CD4-positive, alpha-beta memory T cell (primary cell): ENCODE measurements at regions not wholly inside any gene's neighbourhood (a gene's known extent, or its start where the extent isn't known, plus 50 kb on each side); places are given as distances from the start of the nearest gene placed in this dataset.

Source experiments
- CTCF ChIA-PET: fragments of 350-600 bp; sonication (Branson Sonifier 250); formaldehyde crosslinking; loops from one replicate; lab custom pipeline; 2021; ENCODE audit warnings: inconsistent platforms; ENCODE audit not compliant: partially characterized antibody; lab: Charles Lee
- POLR2A ChIA-PET: fragments of 350-600 bp; sonication (Branson Sonifier 250); formaldehyde crosslinking; loops from one replicate; lab custom pipeline; 2021; ENCODE audit not compliant: partially characterized antibody; lab: Charles Lee
- DNase-seq, 5 donors: peaks; one replicate each; pipeline versions ENCODE4 v3.0.0 to v3.0.0-alpha.2; 2020 to 2022; ENCODE audit warnings: mixed read lengths in 1 of 5
- H3K27ac ChIP-seq: one replicate; pipeline ENCODE4 v1.7.0; 2013; ENCODE audit warnings: low read depth, low read length
- H3K27me3 ChIP-seq: 2 replicates; pipeline ENCODE4 v1.7.0; 2013; ENCODE audit warnings: mild to moderate bottlenecking, low read length, moderate library complexity; ENCODE audit not compliant: insufficient read depth
- H3K36me3 ChIP-seq: 2 replicates; pipeline ENCODE4 v1.7.0; 2013; ENCODE audit warnings: mild to moderate bottlenecking, low read length, moderate library complexity; ENCODE audit not compliant: insufficient read depth
- H3K4me1 ChIP-seq: 2 replicates; pipeline ENCODE4 v1.7.0; 2013; ENCODE audit warnings: mild to moderate bottlenecking, low read length, moderate library complexity; ENCODE audit not compliant: insufficient read depth
- H3K4me3 ChIP-seq, 2 donors: one replicate each; pipeline ENCODE4 v1.7.0; 2013; ENCODE audit warnings: low read length in 2 of 2, mild to moderate bottlenecking in 1 of 2
- H3K9me3 ChIP-seq, 2 donors: one replicate each; pipeline ENCODE4 v1.7.0; 2013; ENCODE audit warnings: low read length in 2 of 2, control low read depth in 1 of 2; ENCODE audit not compliant: control insufficient read depth in 1 of 2
- H3K27ac Mint-ChIP-seq, 7 donors: one replicate each; pipeline ENCODE4 v1.8.0; 2020 to 2021; ENCODE audit warnings: mixed read lengths in 7 of 7, mild to moderate bottlenecking in 6 of 7, inconsistent platforms in 3 of 7, moderate library complexity in 3 of 7
- H3K27me3 Mint-ChIP-seq, 2 donors: one replicate each; pipeline ENCODE4 v1.8.0; 2020 to 2021; ENCODE audit warnings: mixed read lengths in 2 of 2
- H3K36me3 Mint-ChIP-seq, 2 donors: one replicate each; pipeline ENCODE4 v1.8.0; 2020 to 2021; ENCODE audit warnings: mixed read lengths in 2 of 2, inconsistent platforms in 1 of 2, mild to moderate bottlenecking in 1 of 2
- H3K4me1 Mint-ChIP-seq, 4 donors: one replicate each; pipeline ENCODE4 v1.8.0; 2020 to 2021; ENCODE audit warnings: mixed read lengths in 4 of 4, mild to moderate bottlenecking in 1 of 4
- H3K4me3 Mint-ChIP-seq, 8 donors: one replicate each; pipeline ENCODE4 v1.8.0; 2020 to 2021; ENCODE audit warnings: mixed read lengths in 8 of 8, mild to moderate bottlenecking in 7 of 8, moderate library complexity in 6 of 8, inconsistent platforms in 3 of 8
- H3K9me3 Mint-ChIP-seq, 8 donors: one replicate each; pipeline ENCODE4 v1.8.0; 2020 to 2021; ENCODE audit warnings: mixed read lengths in 8 of 8, mild to moderate bottlenecking in 5 of 8, inconsistent platforms in 3 of 8, moderate library complexity in 1 of 8
- intact Hi-C: fragments of 100-400 bp; cut with micrococcal nuclease; formaldehyde crosslinking; loops from one replicate; pipeline ENCODE4 v1.15.1; 2023

- Mint-ChIP-seq H3K9me3 (peaks cover 0 to 4% (median under 1%) of the 10 kb centered on the region in 8 donors), H3K27me3 (peaks cover 6 to 9% of the 10 kb centered on the region in 2 donors), H3K27ac (no peak overlapping the region), H3K4me1 (no peaks in the 10 kb centered on the region), H3K4me3 (no peak overlapping the region), H3K36me3 (no peaks in the 10 kb centered on the region)
- intact Hi-C loops, result no loop called here
- Histone ChIP-seq H3K27me3 (no peaks in the 10 kb centered on the region), H3K27ac (no peak overlapping the region), H3K4me3 (no peak overlapping the region), H3K9me3 (no peaks in the 10 kb centered on the region), H3K4me1 (no peaks in the 10 kb centered on the region), H3K36me3 (no peaks in the 10 kb centered on the region)
- no peak for DNase-seq
- ChIA-PET POLR2A (no interaction called here), CTCF (no interaction called here)
Measured at GRCh38 chr2:234850818-234851217, 101.0 kb upstream of the SH3BP4 start.

- Mint-ChIP-seq H3K27ac (no peak overlapping the region), H3K4me3 (no peak overlapping the region)
- POLR2A ChIA-PET, result no interaction called here
Measured at GRCh38 chr2:234849678-234850077, 102.1 kb upstream of the SH3BP4 start.

GRCh38 chr2:234848578-234848977 lies 103.2 kb upstream of the SH3BP4 start:
- H3K4me1 Mint-ChIP-seq, result no peaks in the 10 kb centered on the region
- H3K27me3 Mint-ChIP-seq, result peaks cover 8 to 9% of the 10 kb centered on the region in 2 donors

More at GRCh38 chr2:234849678-234850077, 102.1 kb upstream of the SH3BP4 start:
- no peak overlapping the region for H3K4me3 ChIP-seq
- H3K9me3 ChIP-seq, result no peaks in the 10 kb centered on the region
- H3K27me3 Mint-ChIP-seq, result peaks cover 8 to 9% of the 10 kb centered on the region in 2 donors
- CTCF ChIA-PET, result no interaction called here
- H3K36me3 ChIP-seq, result no peaks in the 10 kb centered on the region
- peaks cover 0 to 2% (median 0%) of the 10 kb centered on the region in 8 donors for H3K9me3 Mint-ChIP-seq
- DNase-seq, result no peak
- intact Hi-C loops, result no loop called here
- H3K27ac ChIP-seq, result no peak overlapping the region
- no peaks in the 10 kb centered on the region for H3K27me3 ChIP-seq
- H3K4me1 Mint-ChIP-seq, result no peaks in the 10 kb centered on the region
- H3K36me3 Mint-ChIP-seq, result no peaks in the 10 kb centered on the region
- H3K4me1 ChIP-seq, result no peaks in the 10 kb centered on the region

GRCh38 chr2:234847639-234848038 lies 104.2 kb upstream of the SH3BP4 start:
- ChIA-PET CTCF (no interaction called here), POLR2A (no interaction called here)
- Mint-ChIP-seq H3K4me1 (no peaks in the 10 kb centered on the region), H3K27ac (no peak overlapping the region), H3K4me3 (no peak overlapping the region), H3K27me3 (peaks cover 4 to 10% of the 10 kb centered on the region in 2 donors), H3K36me3 (no peaks in the 10 kb centered on the region), H3K9me3 (no peaks in the 10 kb centered on the region)
- intact Hi-C loops, result no loop called here
- Histone ChIP-seq H3K4me3 (no peak overlapping the region), H3K4me1 (no peaks in the 10 kb centered on the region), H3K36me3 (no peaks in the 10 kb centered on the region), H3K9me3 (no peaks in the 10 kb centered on the region), H3K27me3 (no peaks in the 10 kb centered on the region), H3K27ac (no peak overlapping the region)
- DNase-seq, result no peak

More at GRCh38 chr2:234848578-234848977, 103.2 kb upstream of the SH3BP4 start:
- DNase-seq, result no peak
- H3K36me3 ChIP-seq, result no peaks in the 10 kb centered on the region
- Mint-ChIP-seq H3K27ac (no peak overlapping the region), H3K9me3 (no peaks in the 10 kb centered on the region), H3K4me3 (no peak overlapping the region), H3K36me3 (no peaks in the 10 kb centered on the region)
- intact Hi-C loops, result no loop called here
- H3K9me3 ChIP-seq, result no peaks in the 10 kb centered on the region
- H3K4me1 ChIP-seq, result no peaks in the 10 kb centered on the region
- no peaks in the 10 kb centered on the region for H3K27me3 ChIP-seq
- H3K4me3 ChIP-seq, result no peak overlapping the region
- no peak overlapping the region for H3K27ac ChIP-seq
- POLR2A ChIA-PET, result no interaction called here
- CTCF ChIA-PET, result no interaction called here

- H3K27me3 Mint-ChIP-seq, result peaks cover 7 to 10% of the 10 kb centered on the region in 2 donors
- Histone ChIP-seq H3K27me3 (no peaks in the 10 kb centered on the region), H3K27ac (no peak overlapping the region), H3K9me3 (no peaks in the 10 kb centered on the region), H3K4me1 (no peaks in the 10 kb centered on the region), H3K4me3 (no peak overlapping the region), H3K36me3 (no peaks in the 10 kb centered on the region)
- H3K4me3 Mint-ChIP-seq, result no peak overlapping the region
- intact Hi-C loops, result no loop called here
- no peaks in the 10 kb centered on the region for H3K9me3 Mint-ChIP-seq
- H3K27ac Mint-ChIP-seq, result peak overlapping the region in 1 of 7 donors; percentile 44
- ChIA-PET CTCF (no interaction called here), POLR2A (no interaction called here)
- no peaks in the 10 kb centered on the region for H3K4me1 Mint-ChIP-seq
- no peak for DNase-seq
- no peaks in the 10 kb centered on the region for H3K36me3 Mint-ChIP-seq
Measured at GRCh38 chr2:234847364-234847635, 104.5 kb upstream of the SH3BP4 start.

- H3K27me3 Mint-ChIP-seq, result peaks cover 8 to 10% of the 10 kb centered on the region in 2 donors
- POLR2A ChIA-PET, result no interaction called here
- peak overlapping the region in 1 of 7 donors; percentile 44 for H3K27ac Mint-ChIP-seq
Measured at GRCh38 chr2:234846599-234847363, 105.0 kb upstream of the SH3BP4 start.

GRCh38 chr2:234845602-234846590 lies 105.9 kb upstream of the SH3BP4 start:
- CTCF ChIA-PET, result no interaction called here
- Mint-ChIP-seq H3K4me1 (no peaks in the 10 kb centered on the region), H3K36me3 (no peaks in the 10 kb centered on the region), H3K4me3 (no peak overlapping the region), H3K27ac (no peak overlapping the region), H3K27me3 (peaks cover 8 to 10% of the 10 kb centered on the region in 2 donors), H3K9me3 (no peaks in the 10 kb centered on the region)
- Histone ChIP-seq H3K27ac (no peak overlapping the region), H3K4me1 (no peaks in the 10 kb centered on the region), H3K4me3 (no peak overlapping the region), H3K27me3 (no peaks in the 10 kb centered on the region), H3K36me3 (no peaks in the 10 kb centered on the region), H3K9me3 (no peaks in the 10 kb centered on the region)
- intact Hi-C loops, result no loop called here
- POLR2A ChIA-PET, result no interaction called here
- DNase-seq, result no peak

More at GRCh38 chr2:234846599-234847363, 105.0 kb upstream of the SH3BP4 start:
- H3K4me1 ChIP-seq, result no peaks in the 10 kb centered on the region
- no peaks in the 10 kb centered on the region for H3K27me3 ChIP-seq
- intact Hi-C loops, result no loop called here
- no peak overlapping the region for H3K4me3 ChIP-seq
- H3K27ac ChIP-seq, result no peak overlapping the region
- no peaks in the 10 kb centered on the region for H3K4me1 Mint-ChIP-seq
- no peaks in the 10 kb centered on the region for H3K9me3 Mint-ChIP-seq
- peak overlapping the region in 1 of 8 donors; percentile 15 for H3K4me3 Mint-ChIP-seq
- DNase-seq, result no peak
- no peaks in the 10 kb centered on the region for H3K36me3 ChIP-seq
- H3K9me3 ChIP-seq, result no peaks in the 10 kb centered on the region
- CTCF ChIA-PET, result no interaction called here
- no peaks in the 10 kb centered on the region for H3K36me3 Mint-ChIP-seq
